Esophagus muscularis mucosa (tissue), 4 donors: ENCODE measurements at regions not wholly inside any gene's neighbourhood (a gene's known extent, or its start where the extent isn't known, plus 50 kb on each side); places are given as distances from the start of the nearest gene placed in this dataset.

Source experiments
- DNase-seq: peaks from one replicate; pipeline ENCODE4 v3.0.0-alpha.2; 2017; ENCODE audit errors: extremely low spot score
- H3K27ac ChIP-seq, 4 donors: fragments of 200-600 bp; sonication (generic); replicated peaks in 1 of 4; 1 replicate in 3 of 4; 2 replicates in 1 of 4; pipeline ENCODE4 v1.5.1; 2016 to 2019; ENCODE audit warnings: mild to moderate bottlenecking in 1 of 4
- H3K27me3 ChIP-seq, 4 donors: fragments of 200-600 bp; sonication (generic); one replicate each; pipeline versions ENCODE4 v1.5.1 to v1.6.0; 2016 to 2019
- H3K36me3 ChIP-seq, 4 donors: fragments of 200-600 bp; sonication (generic); one replicate each; pipeline ENCODE4 v1.5.1; 2016 to 2019
- H3K4me1 ChIP-seq, 4 donors: fragments of 200-600 bp; sonication (generic); one replicate each; pipeline ENCODE4 v1.5.1; 2016 to 2019
- H3K4me3 ChIP-seq, 4 donors: fragments of 200-600 bp; sonication (generic); 1 replicate in 2 of 4; 2 replicates in 2 of 4; pipeline ENCODE4 v1.5.1; 2016 to 2019; ENCODE audit warnings: mild to moderate bottlenecking in 4 of 4, moderate library complexity in 1 of 4
- H3K9me3 ChIP-seq, 4 donors: fragments of 200-600 bp; sonication (generic); 1 replicate in 3 of 4; 2 replicates in 1 of 4; pipeline ENCODE4 v1.5.1; 2016 to 2019
- EP300 ChIP-seq: sonication (generic); formaldehyde crosslinking; IDR thresholded peaks from one replicate; pipeline ENCODE4 v1.6.1; 2017; ENCODE audit warnings: antibody characterized with exemption
- POLR2A ChIP-seq: fragments of 450-650 bp; IDR thresholded peaks from one replicate; pipeline ENCODE4 v1.6.1; 2017; ENCODE audit warnings: antibody characterized with exemption, moderate library complexity, mild to moderate bottlenecking, low read depth
- POLR2AphosphoS5 ChIP-seq, 2 donors: sonication (generic); formaldehyde crosslinking; IDR thresholded peaks; one replicate each; pipeline ENCODE4 v1.6.1; 2017; ENCODE audit warnings: antibody characterized with exemption in 2 of 2
- WGBS: methylation state at CpG from one replicate; pipeline ENCODE4 v1.1.5; 2018; 5-methylcytosine and 5-hydroxymethylcytosine counted together
- intact Hi-C: fragments of 100-400 bp; cut with DNase I; formaldehyde crosslinking; loops from one replicate; pipeline ENCODE4 v1.15.1; 2023
- TF ChIP-seq, protein P1 (sequence below), 3 experiments: fragments of 200-600 bp in 2 of 3; fragments of 450-650 bp in 1 of 3; sonication (generic) in 2 of 3; IDR thresholded peaks; one replicate each; pipeline ENCODE4 v1.5.1; 2017 to 2019; ENCODE audit warnings: antibody characterized with exemption in 3 of 3, mild to moderate bottlenecking in 2 of 3, moderate library complexity in 1 of 3

DNA sequence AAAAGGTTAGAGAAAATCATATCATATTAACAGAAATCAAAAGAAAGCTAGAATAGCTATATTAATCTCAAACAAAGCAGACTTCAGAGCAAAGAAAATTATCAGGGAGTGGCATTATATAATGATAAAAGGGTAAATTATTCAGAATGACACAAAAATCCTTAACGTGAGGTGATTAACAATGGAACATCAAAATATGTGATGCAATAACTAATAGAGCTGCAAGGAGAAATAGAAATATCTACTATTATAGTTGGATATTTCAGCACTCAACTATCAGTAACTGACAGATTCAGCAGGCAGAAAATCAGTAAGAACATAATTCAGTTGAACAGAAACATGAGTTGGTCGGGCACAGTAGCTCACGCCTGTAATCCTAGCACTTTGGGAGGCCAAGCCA, 275.1 kb upstream of the FSIP2 start:
- no peak for TF ChIP-seq EP300
- TF ChIP-seq, protein P1, sequence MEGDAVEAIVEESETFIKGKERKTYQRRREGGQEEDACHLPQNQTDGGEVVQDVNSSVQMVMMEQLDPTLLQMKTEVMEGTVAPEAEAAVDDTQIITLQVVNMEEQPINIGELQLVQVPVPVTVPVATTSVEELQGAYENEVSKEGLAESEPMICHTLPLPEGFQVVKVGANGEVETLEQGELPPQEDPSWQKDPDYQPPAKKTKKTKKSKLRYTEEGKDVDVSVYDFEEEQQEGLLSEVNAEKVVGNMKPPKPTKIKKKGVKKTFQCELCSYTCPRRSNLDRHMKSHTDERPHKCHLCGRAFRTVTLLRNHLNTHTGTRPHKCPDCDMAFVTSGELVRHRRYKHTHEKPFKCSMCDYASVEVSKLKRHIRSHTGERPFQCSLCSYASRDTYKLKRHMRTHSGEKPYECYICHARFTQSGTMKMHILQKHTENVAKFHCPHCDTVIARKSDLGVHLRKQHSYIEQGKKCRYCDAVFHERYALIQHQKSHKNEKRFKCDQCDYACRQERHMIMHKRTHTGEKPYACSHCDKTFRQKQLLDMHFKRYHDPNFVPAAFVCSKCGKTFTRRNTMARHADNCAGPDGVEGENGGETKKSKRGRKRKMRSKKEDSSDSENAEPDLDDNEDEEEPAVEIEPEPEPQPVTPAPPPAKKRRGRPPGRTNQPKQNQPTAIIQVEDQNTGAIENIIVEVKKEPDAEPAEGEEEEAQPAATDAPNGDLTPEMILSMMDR (IDR thresholded peaks at IDR 0.05): no peak
- TF ChIP-seq POLR2A: no peak
- TF ChIP-seq POLR2AphosphoS5 (IDR thresholded peaks at IDR 0.05): no peak
- intact Hi-C loops: no loop called here
- WGBS: 93% methylated on average over 3 of the region's 3 CpGs

DNA sequence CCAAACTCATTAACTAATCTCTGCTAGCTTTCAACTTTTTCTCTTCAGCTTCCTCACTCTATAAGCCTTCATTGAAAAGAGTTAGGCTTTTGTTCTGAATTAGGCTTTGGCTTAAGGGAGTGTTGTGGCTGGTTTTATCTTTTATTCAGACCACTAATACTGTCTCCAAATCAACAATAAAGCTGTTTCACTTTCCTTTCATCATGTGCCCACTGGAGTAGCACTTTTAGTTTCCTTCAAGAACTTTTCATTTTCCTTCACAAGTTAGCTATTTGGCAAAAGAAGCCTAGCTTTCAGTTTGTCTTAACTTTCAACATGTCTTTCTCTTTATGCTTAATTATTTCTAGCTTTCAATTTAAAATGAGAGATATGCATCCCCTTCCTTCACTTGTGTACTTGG, 271.7 kb upstream of the FSIP2 start:
- Histone ChIP-seq H3K27ac (no peak overlapping the region), H3K9me3 (no peaks in the 10 kb centered on the region), H3K4me1 (no peaks in the 10 kb centered on the region), H3K4me3 (no peak overlapping the region), H3K36me3 (no peaks in the 10 kb centered on the region), H3K27me3 (no peaks in the 10 kb centered on the region)
- TF ChIP-seq POLR2A: no peak
- TF ChIP-seq, protein P1 (IDR thresholded peaks at IDR 0.05): no peak
- no peak for TF ChIP-seq POLR2AphosphoS5 (IDR thresholded peaks at IDR 0.05)
- TF ChIP-seq EP300: no peak
- no peak for DNase-seq
- intact Hi-C loops: no loop called here

More for the DNA sequence above, 275.1 kb upstream of the FSIP2 start:
- no peak overlapping the region for H3K27ac ChIP-seq
- no peak overlapping the region for H3K4me3 ChIP-seq
- H3K27me3 ChIP-seq: no peaks in the 10 kb centered on the region
- no peak for DNase-seq
- no peaks in the 10 kb centered on the region for H3K9me3 ChIP-seq
- H3K4me1 ChIP-seq: no peaks in the 10 kb centered on the region
- H3K36me3 ChIP-seq: no peaks in the 10 kb centered on the region

DNA sequence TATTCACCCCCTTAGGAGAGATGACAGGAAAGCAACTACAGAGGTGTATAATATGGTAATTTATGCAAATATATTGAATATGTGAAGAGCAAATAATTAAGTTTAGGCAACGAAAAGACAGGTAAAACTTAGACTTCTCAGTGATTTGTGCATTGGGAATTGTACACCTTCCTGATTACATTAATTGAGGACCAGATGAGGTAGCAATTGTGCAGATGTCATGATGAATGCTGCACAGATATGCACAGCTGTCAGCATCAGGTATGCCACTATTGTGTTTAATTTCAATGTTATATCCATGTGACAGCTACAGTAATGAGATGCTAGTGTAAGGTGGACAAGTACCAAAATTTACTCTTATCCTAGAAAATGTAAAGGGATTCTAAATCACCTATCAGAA, 267.2 kb upstream of the FSIP2 start:
- DNase-seq: no peak
- WGBS: 86% methylated on average over 1 of the region's 1 CpG
- no peak overlapping the region for H3K4me3 ChIP-seq
- no peak for TF ChIP-seq POLR2AphosphoS5 (IDR thresholded peaks at IDR 0.05)
- TF ChIP-seq, protein P1 (IDR thresholded peaks at IDR 0.05): no peak
- no peak for TF ChIP-seq EP300
- TF ChIP-seq POLR2A: no peak
- no peaks in the 10 kb centered on the region for H3K36me3 ChIP-seq
- H3K9me3 ChIP-seq: no peaks in the 10 kb centered on the region
- no peak overlapping the region for H3K27ac ChIP-seq
- no peaks in the 10 kb centered on the region for H3K4me1 ChIP-seq
- intact Hi-C loops: no loop called here
- no peaks in the 10 kb centered on the region for H3K27me3 ChIP-seq

DNA sequence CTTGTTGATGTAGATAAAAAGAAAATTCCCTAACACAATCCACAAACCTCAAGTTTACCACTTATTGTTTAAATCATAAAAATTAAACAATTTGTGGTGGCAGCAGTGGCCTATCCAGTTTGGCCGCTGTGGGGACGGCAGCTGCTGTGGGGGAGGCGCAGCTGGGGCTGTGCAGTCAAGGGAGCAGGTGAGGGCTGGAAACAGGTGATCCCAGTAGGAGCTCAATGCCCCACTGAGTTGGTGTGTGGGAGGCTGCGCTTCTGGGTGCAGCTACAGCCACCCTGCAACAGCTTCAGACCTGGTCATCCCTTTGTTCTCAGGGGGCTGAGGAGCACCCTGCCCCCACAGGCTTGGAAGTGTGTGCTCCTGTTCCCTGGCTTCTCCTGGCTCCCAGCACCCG, 266.0 kb upstream of the FSIP2 start:
- intact Hi-C loops: no loop called here
- no peak for DNase-seq
- 86% methylated on average over 5 of the region's 5 CpGs for WGBS

DNA sequence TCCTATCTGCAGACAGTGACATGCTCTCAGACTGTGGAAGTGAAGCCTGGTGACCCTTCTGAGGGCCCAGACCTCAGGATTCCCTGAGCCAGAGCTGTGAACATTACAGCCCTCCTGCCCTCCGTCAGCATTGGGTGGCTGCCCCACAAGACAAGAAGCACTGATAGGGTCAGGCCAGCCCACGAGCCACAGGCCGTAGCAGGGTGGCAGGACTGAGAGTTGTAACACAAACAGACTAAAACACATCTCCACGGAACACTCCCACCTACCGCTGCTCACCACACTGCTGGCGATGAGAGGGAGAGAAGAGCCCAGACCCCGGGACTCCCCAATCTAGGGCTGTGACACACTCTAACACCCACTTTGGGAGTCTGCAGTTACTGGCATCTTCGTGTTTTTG, 264.8 kb upstream of the FSIP2 start:
- Histone ChIP-seq H3K4me3 (no peak overlapping the region), H3K27me3 (no peaks in the 10 kb centered on the region), H3K4me1 (no peaks in the 10 kb centered on the region), H3K36me3 (no peaks in the 10 kb centered on the region), H3K27ac (no peak overlapping the region), H3K9me3 (no peaks in the 10 kb centered on the region)
- TF ChIP-seq, protein P1 (IDR thresholded peaks at IDR 0.05): no peak
- TF ChIP-seq POLR2AphosphoS5 (IDR thresholded peaks at IDR 0.05) (no peak), EP300 (no peak), POLR2A (no peak)
- intact Hi-C loops: no loop called here
- 95% methylated on average over 6 of the region's 8 CpGs for WGBS
- no peak for DNase-seq

More for the DNA sequence above, 266.0 kb upstream of the FSIP2 start:
- no peaks in the 10 kb centered on the region for H3K36me3 ChIP-seq
- no peaks in the 10 kb centered on the region for H3K4me1 ChIP-seq
- H3K4me3 ChIP-seq: no peak overlapping the region
- no peak overlapping the region for H3K27ac ChIP-seq
- no peaks in the 10 kb centered on the region for H3K9me3 ChIP-seq
- TF ChIP-seq EP300: no peak
- TF ChIP-seq POLR2A: no peak
- TF ChIP-seq, protein P1 (IDR thresholded peaks at IDR 0.05): no peak
- TF ChIP-seq POLR2AphosphoS5 (IDR thresholded peaks at IDR 0.05): no peak
- H3K27me3 ChIP-seq: no peaks in the 10 kb centered on the region
